WTC11 (cell line): ENCODE measurements at regions not wholly inside any gene's neighbourhood (a gene's known extent, or its start where the extent isn't known, plus 50 kb on each side); places are given as distances from the start of the nearest gene placed in this dataset.

Source experiments
- ATF1 ChIP-seq: sonication (generic); formaldehyde crosslinking; IDR thresholded peaks from 2 replicates; pipeline ENCODE4 v1.8.1; 2023; ENCODE audit warnings: mild to moderate bottlenecking, moderate library complexity, missing genetic modification reagents
- FOXJ3 ChIP-seq: sonication (generic); formaldehyde crosslinking; IDR thresholded peaks from 2 replicates; pipeline ENCODE4 v1.9.0; 2021; ENCODE audit warnings: missing genetic modification reagents, mild to moderate bottlenecking, borderline replicate concordance
- FOXP1 ChIP-seq: sonication (generic); formaldehyde crosslinking; IDR thresholded peaks from 2 replicates; pipeline ENCODE4 v1.8.0; 2022; ENCODE audit warnings: missing genetic modification reagents, mild to moderate bottlenecking, moderate library complexity, borderline replicate concordance
- IRF2 ChIP-seq: sonication (generic); formaldehyde crosslinking; IDR thresholded peaks from 2 replicates; pipeline ENCODE4 v1.8.0; 2022; ENCODE audit warnings: low read depth, missing genetic modification reagents, borderline replicate concordance
- ZNF423 ChIP-seq: fragments of 250-450 bp; sonication (Bioruptor Pico); IDR thresholded peaks from 2 replicates; pipeline ENCODE4 v2.1.2; 2022; ENCODE audit warnings: mild to moderate bottlenecking, moderate library complexity
- TF ChIP-seq, protein P1 (sequence below): sonication (generic); formaldehyde crosslinking; IDR thresholded peaks from 2 replicates; pipeline ENCODE4 v1.8.1; 2023; ENCODE audit warnings: mild to moderate bottlenecking, missing genetic modification reagents, moderate library complexity
- TF ChIP-seq, protein P2 (sequence below): fragments of 200-600 bp; IDR thresholded peaks from 2 replicates; pipeline ENCODE4 v1.8.0; 2022; ENCODE audit warnings: antibody characterized with exemption
- TF ChIP-seq, protein P3 (sequence below): sonication (generic); formaldehyde crosslinking; IDR thresholded peaks from 2 replicates; pipeline ENCODE4 v1.8.0; 2022; ENCODE audit warnings: mild to moderate bottlenecking, missing genetic modification reagents
- TF ChIP-seq, protein P4 (sequence below): sonication (generic); formaldehyde crosslinking; IDR thresholded peaks from 2 replicates; pipeline ENCODE4 v1.8.0; 2022; ENCODE audit warnings: mild to moderate bottlenecking, missing genetic modification reagents
- TF ChIP-seq, protein P5 (sequence below): fragments of 250-450 bp; sonication (Bioruptor Pico); conservative IDR thresholded peaks from 2 replicates; pipeline ENCODE4 v1.9.0; 2021; ENCODE audit warnings: mild to moderate bottlenecking
- TF ChIP-seq, protein P6 (sequence below): sonication (generic); formaldehyde crosslinking; conservative IDR thresholded peaks from 2 replicates; pipeline ENCODE4 v1.8.1; 2022; ENCODE audit warnings: mild to moderate bottlenecking, missing genetic modification reagents

DNA sequence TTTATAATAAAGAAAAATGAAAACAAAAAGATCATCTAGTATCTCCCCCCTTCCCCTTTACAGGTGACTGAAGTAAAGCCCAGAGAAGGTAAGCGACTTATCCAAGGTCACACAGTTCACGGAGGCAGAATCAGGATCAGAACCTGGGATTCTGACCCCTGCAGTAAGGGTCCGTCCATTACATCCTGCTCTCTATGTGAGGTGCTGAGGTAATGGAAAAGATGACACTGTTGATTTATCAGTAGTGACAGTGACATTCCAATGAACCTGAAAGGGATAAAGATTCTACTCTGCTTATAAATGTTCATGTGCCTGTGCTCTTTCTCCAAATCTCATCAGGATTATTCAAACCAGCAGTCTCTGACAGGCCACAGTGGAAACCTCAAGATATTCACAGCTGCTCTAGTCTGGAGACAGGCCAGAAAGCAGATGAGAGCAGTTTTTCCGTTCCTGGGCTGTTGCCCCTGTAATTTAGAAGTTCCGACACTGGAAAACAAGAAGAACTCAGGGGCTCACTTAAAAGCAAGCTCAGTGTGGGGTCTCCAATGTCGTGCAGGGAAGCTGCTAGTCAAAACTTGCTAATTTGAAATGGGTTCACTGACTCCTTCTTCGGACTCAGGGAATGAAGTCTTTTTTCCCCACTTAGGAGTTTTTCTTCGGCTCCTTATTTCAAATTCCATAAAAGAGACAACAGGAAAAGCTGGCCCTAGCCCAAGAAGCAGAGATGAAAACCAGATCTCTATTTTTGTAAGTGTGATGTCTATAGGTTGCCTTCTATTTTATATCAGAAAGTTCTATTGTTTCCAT lies 131.8 kb upstream of the EEA1 start:
- TF ChIP-seq ATF1 (CRISPR knock-in tag) (no peak), FOXP1 (CRISPR knock-in tag) (no peak), FOXJ3 (CRISPR knock-in tag) (no peak), ZNF423 (no peak), IRF2 (CRISPR knock-in tag) (no peak)
- TF ChIP-seq, protein P1, sequence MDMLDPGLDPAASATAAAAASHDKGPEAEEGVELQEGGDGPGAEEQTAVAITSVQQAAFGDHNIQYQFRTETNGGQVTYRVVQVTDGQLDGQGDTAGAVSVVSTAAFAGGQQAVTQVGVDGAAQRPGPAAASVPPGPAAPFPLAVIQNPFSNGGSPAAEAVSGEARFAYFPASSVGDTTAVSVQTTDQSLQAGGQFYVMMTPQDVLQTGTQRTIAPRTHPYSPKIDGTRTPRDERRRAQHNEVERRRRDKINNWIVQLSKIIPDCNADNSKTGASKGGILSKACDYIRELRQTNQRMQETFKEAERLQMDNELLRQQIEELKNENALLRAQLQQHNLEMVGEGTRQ (CRISPR knock-in tag), result no peak
- TF ChIP-seq, protein P2, sequence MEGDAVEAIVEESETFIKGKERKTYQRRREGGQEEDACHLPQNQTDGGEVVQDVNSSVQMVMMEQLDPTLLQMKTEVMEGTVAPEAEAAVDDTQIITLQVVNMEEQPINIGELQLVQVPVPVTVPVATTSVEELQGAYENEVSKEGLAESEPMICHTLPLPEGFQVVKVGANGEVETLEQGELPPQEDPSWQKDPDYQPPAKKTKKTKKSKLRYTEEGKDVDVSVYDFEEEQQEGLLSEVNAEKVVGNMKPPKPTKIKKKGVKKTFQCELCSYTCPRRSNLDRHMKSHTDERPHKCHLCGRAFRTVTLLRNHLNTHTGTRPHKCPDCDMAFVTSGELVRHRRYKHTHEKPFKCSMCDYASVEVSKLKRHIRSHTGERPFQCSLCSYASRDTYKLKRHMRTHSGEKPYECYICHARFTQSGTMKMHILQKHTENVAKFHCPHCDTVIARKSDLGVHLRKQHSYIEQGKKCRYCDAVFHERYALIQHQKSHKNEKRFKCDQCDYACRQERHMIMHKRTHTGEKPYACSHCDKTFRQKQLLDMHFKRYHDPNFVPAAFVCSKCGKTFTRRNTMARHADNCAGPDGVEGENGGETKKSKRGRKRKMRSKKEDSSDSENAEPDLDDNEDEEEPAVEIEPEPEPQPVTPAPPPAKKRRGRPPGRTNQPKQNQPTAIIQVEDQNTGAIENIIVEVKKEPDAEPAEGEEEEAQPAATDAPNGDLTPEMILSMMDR, result no peak
- TF ChIP-seq, protein P3, sequence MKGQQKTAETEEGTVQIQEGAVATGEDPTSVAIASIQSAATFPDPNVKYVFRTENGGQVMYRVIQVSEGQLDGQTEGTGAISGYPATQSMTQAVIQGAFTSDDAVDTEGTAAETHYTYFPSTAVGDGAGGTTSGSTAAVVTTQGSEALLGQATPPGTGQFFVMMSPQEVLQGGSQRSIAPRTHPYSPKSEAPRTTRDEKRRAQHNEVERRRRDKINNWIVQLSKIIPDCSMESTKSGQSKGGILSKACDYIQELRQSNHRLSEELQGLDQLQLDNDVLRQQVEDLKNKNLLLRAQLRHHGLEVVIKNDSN (CRISPR knock-in tag), result no peak
- TF ChIP-seq, protein P4, sequence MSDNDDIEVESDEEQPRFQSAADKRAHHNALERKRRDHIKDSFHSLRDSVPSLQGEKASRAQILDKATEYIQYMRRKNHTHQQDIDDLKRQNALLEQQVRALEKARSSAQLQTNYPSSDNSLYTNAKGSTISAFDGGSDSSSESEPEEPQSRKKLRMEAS, result no peak
- TF ChIP-seq, protein P5, sequence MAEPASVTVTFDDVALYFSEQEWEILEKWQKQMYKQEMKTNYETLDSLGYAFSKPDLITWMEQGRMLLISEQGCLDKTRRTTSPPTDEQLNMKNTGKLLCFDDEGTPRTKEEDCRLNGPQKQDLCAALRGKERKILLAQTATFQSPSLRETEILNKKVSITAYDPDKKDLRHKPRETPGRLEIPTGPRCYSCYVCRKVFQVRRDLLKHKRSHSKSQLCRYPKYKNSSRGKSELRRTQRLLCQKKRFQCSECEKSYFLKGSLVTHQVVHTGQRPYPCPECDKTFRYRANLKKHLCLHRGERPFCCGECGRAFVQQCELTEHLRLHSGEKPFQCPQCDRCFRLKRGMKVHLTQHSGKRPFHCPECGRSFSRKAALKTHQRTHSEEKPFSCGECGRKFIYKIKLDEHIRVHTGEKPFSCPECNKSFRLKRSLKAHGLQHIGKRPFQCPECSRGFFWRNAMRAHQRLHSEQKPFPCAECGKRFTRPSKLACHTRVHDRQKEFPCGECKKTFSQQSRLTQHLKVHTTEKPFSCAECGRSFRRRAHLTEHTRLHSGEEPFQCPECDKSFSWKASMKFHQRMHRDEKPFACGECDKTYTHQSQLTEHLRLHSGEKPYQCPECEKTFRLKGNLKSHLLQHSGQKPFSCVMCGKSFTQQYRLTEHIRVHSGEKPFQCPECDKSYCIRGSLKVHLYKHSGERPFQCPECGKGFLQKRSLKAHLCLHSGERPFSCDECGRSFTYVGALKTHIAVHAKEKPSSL, result no peak
- TF ChIP-seq, protein P6, sequence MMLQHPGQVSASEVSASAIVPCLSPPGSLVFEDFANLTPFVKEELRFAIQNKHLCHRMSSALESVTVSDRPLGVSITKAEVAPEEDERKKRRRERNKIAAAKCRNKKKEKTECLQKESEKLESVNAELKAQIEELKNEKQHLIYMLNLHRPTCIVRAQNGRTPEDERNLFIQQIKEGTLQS (CRISPR knock-in tag), result no peak
